GM06990 (cell line): ENCODE measurements at regions not wholly inside any gene's neighbourhood (a gene's known extent, or its start where the extent isn't known, plus 50 kb on each side); places are given as distances from the start of the nearest gene placed in this dataset.
"Not testable (repeated sequence)": the region's sequence is repeated elsewhere in the genome, so short reads cannot be mapped to it uniquely, and the experiment has no call there.

Experiments
- DNase-seq: peaks from one replicate; pipeline ENCODE4 v3.0.0-alpha.2; 2011; ENCODE audit not compliant: insufficient read length; ENCODE audit errors: extremely low read depth
- H3K27me3 ChIP-seq: replicated peaks from 2 replicates; pipeline ENCODE4 v1.6.0; 2011; ENCODE audit warnings: low read length; ENCODE audit not compliant: control insufficient read depth, insufficient read depth
- H3K36me3 ChIP-seq: 2 replicates; pipeline ENCODE4 v1.5.1; 2011; ENCODE audit warnings: low read length; ENCODE audit not compliant: control insufficient read depth, insufficient read depth
- H3K4me3 ChIP-seq: replicated peaks from 2 replicates; pipeline ENCODE4 v1.5.1; 2011; ENCODE audit warnings: low read depth, mild to moderate bottlenecking, control low read depth, low read length
- TF ChIP-seq, protein P1 (sequence below): IDR thresholded peaks from 2 replicates; pipeline ENCODE4 v1.5.1; 2011; ENCODE audit warnings: low read length, control low read depth, mild to moderate bottlenecking, inconsistent platforms; ENCODE audit not compliant: insufficient read depth, poor library complexity, severe bottlenecking

DNA sequence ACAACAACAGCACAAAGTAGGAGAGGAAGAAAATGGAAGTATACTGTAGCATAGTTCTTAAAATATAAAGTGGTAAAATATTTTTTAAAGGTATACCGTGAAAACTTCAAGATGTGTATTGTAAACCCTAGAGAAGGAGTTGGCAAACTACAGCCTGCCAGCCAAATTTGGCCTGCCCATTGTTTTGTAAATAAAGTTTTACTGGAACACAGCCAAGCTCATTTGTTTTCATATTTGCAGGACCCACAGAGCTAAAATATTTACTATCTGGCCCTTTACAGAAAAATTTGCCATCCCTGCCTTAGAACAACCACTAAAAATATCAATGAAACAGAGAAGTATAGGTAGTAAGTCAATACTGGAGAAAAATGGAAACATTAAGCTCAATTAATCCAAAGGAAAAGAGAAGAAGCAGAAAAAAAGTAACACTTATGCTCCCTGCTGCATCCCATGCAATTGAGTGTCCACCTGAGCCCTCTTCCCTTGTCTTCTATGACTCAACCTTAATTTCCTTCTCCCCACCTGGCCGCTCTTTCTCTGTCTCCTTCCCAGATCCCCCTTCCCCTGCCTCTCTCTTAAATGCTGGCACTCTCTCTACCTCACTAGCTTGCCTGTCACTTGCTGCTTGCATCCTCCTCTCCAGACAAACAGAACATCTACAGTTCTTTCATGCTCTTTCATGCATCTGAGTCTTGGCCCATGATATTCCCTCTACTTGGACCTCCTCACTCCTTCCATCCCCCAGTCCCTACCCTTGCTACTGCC, 50.6 kb upstream of the FER start:
- TF ChIP-seq, protein P1, sequence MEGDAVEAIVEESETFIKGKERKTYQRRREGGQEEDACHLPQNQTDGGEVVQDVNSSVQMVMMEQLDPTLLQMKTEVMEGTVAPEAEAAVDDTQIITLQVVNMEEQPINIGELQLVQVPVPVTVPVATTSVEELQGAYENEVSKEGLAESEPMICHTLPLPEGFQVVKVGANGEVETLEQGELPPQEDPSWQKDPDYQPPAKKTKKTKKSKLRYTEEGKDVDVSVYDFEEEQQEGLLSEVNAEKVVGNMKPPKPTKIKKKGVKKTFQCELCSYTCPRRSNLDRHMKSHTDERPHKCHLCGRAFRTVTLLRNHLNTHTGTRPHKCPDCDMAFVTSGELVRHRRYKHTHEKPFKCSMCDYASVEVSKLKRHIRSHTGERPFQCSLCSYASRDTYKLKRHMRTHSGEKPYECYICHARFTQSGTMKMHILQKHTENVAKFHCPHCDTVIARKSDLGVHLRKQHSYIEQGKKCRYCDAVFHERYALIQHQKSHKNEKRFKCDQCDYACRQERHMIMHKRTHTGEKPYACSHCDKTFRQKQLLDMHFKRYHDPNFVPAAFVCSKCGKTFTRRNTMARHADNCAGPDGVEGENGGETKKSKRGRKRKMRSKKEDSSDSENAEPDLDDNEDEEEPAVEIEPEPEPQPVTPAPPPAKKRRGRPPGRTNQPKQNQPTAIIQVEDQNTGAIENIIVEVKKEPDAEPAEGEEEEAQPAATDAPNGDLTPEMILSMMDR = no peak
- H3K36me3 ChIP-seq = no peaks in the 10 kb centered on the region
- H3K27me3 ChIP-seq = no peaks in the 10 kb centered on the region
- no peak overlapping the region for H3K4me3 ChIP-seq
- DNase-seq = no peak

DNA sequence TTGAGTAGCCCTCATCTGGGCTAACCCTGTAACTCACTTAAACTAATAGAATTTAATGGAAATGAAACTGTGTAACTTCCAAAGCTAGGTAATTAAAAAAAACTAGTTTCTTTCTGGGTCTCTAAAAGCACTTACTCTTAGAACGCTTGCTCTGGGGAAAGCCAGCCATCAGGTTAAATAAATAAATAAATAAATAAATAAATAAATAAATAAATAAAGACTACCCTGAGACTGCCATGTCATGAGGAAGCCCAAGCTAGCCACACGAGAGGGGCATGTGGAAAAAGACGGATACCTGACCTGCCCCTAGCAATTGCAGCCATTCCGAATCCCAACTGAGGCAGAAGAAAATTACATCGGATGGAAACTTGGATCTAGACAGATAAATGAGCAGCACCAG, 51.3 kb upstream of the FER start:
- Histone ChIP-seq H3K36me3 (no peaks in the 10 kb centered on the region), H3K27me3 (no peaks in the 10 kb centered on the region), H3K4me3 (no peak overlapping the region)
- TF ChIP-seq, protein P1 = no peak
- no peak for DNase-seq

DNA sequence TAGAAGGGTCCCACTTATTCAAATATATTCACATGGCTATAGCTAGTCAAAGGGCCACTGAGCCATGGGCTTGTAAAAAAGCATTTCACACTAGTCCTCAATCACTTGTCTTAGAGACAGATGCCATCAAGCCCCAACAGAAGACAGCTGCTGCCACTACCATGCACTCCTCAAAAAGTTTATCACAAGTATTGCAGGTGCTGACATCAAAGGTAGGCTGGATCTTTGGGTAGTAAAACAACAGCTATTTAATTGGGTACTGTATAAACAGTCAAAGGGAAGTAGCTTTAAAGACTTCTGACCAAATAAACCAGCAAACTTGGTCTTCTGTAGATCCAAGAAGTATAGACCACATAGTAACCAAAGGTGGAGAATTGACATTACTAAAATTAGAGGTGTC, 59.2 kb upstream of the FER start:
- TF ChIP-seq, protein P1 = no peak

DNA sequence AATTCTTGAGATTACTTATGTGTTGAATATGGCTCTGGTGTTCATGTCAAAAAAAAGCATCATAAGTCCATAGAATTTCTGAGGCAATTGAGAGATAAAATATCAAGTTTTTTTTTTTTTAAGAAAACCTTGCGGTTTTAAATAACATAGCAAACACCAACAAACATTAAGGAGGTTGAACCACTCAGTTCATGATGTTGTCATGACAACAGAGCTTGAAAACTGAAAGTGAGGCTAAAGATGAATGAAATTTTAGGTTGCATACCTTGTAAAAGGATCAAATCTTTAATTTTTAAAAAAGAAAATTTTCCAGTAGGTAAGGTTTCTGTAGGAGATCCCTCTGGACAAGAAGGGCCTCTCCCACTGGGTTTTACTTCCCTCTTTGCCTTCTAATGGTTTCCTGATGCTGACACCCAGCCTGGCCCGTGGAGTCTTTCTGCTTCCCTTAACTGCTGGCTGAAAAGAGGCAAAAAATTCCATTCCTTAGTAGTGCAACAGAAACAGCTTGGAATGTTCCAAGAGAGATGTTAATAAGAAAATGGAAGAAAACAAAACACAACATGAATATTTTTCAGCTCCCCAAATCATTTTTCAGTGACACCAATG, 60.0 kb upstream of the FER start:
- Histone ChIP-seq H3K27me3 (no peaks in the 10 kb centered on the region), H3K4me3 (no peak overlapping the region), H3K36me3 (no peaks in the 10 kb centered on the region)
- TF ChIP-seq, protein P1 = no peak
- no peak for DNase-seq

More for the DNA sequence above, 59.2 kb upstream of the FER start:
- DNase-seq = no peak
- Histone ChIP-seq H3K27me3 (no peaks in the 10 kb centered on the region), H3K36me3 (no peaks in the 10 kb centered on the region), H3K4me3 (no peak overlapping the region)

DNA sequence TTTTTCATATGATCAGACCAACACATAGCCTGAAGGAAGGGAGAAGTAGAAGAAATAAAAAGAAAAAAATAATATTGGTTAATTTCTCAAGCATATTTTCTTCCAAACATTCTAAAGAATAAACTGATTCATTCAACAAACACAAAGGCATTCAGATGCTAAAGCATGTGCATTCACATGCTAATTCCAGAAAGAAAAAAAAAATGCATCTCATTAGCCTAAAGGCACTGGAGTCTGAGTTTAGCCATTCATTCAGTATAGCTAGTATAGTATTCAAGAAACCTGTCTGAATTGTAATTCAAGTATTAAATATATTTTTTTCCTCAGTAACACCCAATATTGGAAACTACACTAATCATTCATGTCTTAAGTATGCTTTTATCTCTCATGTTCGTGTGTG, 61.0 kb upstream of the FER start:
- DNase-seq = no peak
- no peaks in the 10 kb centered on the region for H3K27me3 ChIP-seq
- no peaks in the 10 kb centered on the region for H3K36me3 ChIP-seq
- no peak overlapping the region for H3K4me3 ChIP-seq
- TF ChIP-seq, protein P1 = no peak

DNA sequence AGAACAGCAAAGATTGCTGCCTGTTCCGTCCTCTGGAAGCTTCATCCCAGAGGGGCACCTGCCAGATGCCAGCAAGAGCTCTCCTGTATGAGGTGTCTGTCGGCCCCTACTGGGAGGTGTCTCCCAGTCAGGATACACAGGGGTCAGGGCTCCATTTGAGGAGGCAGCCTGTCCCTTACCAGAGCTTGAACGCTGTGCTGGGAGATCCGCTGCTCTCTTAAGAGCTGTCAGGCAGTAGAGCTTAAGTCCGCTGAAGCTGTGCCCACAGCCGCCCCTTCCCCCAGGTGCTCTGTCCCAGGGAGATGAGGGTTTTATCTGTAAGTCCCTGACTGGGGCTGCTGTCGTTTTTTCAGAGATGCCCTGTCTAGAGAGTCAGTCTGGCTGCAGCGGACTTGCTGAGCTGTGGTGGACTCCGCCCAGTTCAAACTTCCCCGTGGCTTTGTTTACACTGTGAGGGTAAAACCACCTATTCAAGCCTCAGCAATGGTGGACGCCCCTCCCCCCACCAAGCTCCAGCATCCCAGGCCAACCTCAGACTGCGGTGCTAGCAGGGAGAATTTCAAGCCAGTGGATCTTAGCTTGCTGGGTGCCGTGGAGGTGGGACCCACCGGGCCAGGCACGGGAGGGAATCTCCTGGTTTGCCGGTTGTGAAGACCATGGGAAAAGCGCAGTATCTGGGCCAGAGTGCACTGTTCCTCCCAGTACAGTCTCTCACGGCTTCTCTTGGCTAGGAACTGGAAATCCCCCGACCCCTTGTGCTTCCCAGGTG, 62.1 kb upstream of the FER start:
- H3K4me3 ChIP-seq, H3K36me3 ChIP-seq, H3K27me3 ChIP-seq, DNase-seq: not testable (repeated sequence)
